Fibroblast of lung (primary cell): ENCODE measurements at regions not wholly inside any gene's neighbourhood (a gene's known extent, or its start where the extent isn't known, plus 50 kb on each side); places are given as distances from the start of the nearest gene placed in this dataset.
A peak's percentile ranks its signal among the peaks of the same experiment; 100 is the strongest.

Source experiments
- DNase-seq, 2 donors: peaks; one replicate each; pipeline versions ENCODE4 v3.0.0 to v3.0.0-alpha.2; 2010; ENCODE audit warnings: low read depth in 2 of 2
- H2AFZ ChIP-seq: 2 replicates; pipeline ENCODE4 v1.5.1; 2012; ENCODE audit warnings: low read length, control low read depth, inconsistent platforms
- H3K27ac ChIP-seq: 2 replicates; pipeline ENCODE4 v1.5.1; 2011; ENCODE audit warnings: low read length, control low read depth; ENCODE audit not compliant: insufficient read depth
- H3K27me3 ChIP-seq: 2 replicates; pipeline ENCODE4 v1.5.1; 2011; ENCODE audit warnings: mild to moderate bottlenecking, low read length; ENCODE audit not compliant: control insufficient read depth, insufficient read depth
- H3K36me3 ChIP-seq: 2 replicates; pipeline ENCODE4 v1.5.1; 2011; ENCODE audit warnings: low read length; ENCODE audit not compliant: control insufficient read depth, insufficient read depth
- H3K4me1 ChIP-seq: 2 replicates; pipeline ENCODE4 v1.5.1; 2011; ENCODE audit warnings: low read length; ENCODE audit not compliant: control insufficient read depth, insufficient read depth; ENCODE audit errors: extremely low read depth
- H3K4me2 ChIP-seq: 2 replicates; pipeline ENCODE4 v1.5.1; 2011; ENCODE audit warnings: low read length, control low read depth; ENCODE audit not compliant: insufficient read depth; ENCODE audit errors: extremely low read depth
- H3K4me3 ChIP-seq, 4 experiments: fragments of 200-600 bp in 1 of 4; sonication (generic) in 1 of 4; replicated peaks in 1 of 4; 2 replicates each; pipeline ENCODE4 v1.5.1; 2011 to 2016; ENCODE audit warnings: low read length in 4 of 4, low read depth in 3 of 4, mild to moderate bottlenecking in 3 of 4, control low read depth in 2 of 4, inconsistent platforms in 1 of 4, mixed read lengths in 1 of 4; ENCODE audit not compliant: insufficient read depth in 1 of 4; ENCODE audit errors: control extremely low read depth in 1 of 4
- H3K79me2 ChIP-seq: 2 replicates; pipeline ENCODE4 v1.5.1; 2012; ENCODE audit warnings: mild to moderate bottlenecking, low read length, inconsistent platforms; ENCODE audit not compliant: control insufficient read depth, insufficient read depth
- H3K9ac ChIP-seq: 2 replicates; pipeline ENCODE4 v1.5.1; 2011; ENCODE audit warnings: mild to moderate bottlenecking, low read length, control low read depth; ENCODE audit not compliant: insufficient read depth
- H3K9me3 ChIP-seq: 2 replicates; pipeline ENCODE4 v1.5.1; 2012; ENCODE audit warnings: low read depth, low read length; ENCODE audit not compliant: control insufficient read depth, insufficient read depth
- H4K20me1 ChIP-seq: 2 replicates; pipeline ENCODE4 v1.5.1; 2011; ENCODE audit warnings: low read length; ENCODE audit not compliant: control insufficient read depth, insufficient read depth; ENCODE audit errors: extremely low read depth
- EZH2 ChIP-seq: IDR thresholded peaks from 2 replicates; pipeline ENCODE4 v1.5.1; 2012; ENCODE audit warnings: low read length, control low read depth, mild to moderate bottlenecking; ENCODE audit errors: missing control alignments
- TF ChIP-seq, protein P1 (sequence below), 2 donors: IDR thresholded peaks in 1 of 2; conservative IDR thresholded peaks in 1 of 2; 1 replicate in 1 of 2; 2 replicates in 1 of 2; pipeline ENCODE4 v1.5.1; 2011 to 2012; ENCODE audit warnings: low read length in 2 of 2, control low read depth in 1 of 2, inconsistent platforms in 1 of 2, low read depth in 1 of 2, mild to moderate bottlenecking in 1 of 2

DNA sequence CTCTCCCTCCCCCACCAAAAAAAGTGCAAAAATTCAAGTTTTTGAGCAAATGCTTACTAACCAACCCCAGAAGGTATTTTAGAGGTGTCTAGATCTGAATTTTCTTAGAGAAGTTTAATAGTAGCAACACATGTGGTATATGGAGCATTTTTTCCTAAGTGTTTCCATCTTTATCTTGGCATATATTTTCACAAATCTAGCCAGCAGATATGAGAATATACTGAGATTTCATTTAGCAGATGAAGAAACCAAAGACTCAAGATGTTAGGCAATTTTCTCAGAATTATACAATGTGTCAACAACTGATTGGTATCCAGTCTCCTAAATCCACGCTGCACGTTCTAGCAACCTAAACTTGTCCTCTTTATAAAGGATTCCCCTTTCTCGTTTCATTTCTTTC is 245.5 kb upstream of the CXXC4 start:
- Histone ChIP-seq H3K4me2 (no peak overlapping the region), H3K4me1 (no peaks in the 10 kb centered on the region), H3K4me3 (no peak overlapping the region), H3K9me3 (no peaks in the 10 kb centered on the region), H3K27me3 (no peaks in the 10 kb centered on the region), H3K36me3 (no peaks in the 10 kb centered on the region), H3K79me2 (no peaks in the 10 kb centered on the region), H3K9ac (no peak overlapping the region), H2AFZ (no peak overlapping the region), H4K20me1 (no peaks in the 10 kb centered on the region), H3K27ac (no peak overlapping the region)
- TF ChIP-seq, protein P1, sequence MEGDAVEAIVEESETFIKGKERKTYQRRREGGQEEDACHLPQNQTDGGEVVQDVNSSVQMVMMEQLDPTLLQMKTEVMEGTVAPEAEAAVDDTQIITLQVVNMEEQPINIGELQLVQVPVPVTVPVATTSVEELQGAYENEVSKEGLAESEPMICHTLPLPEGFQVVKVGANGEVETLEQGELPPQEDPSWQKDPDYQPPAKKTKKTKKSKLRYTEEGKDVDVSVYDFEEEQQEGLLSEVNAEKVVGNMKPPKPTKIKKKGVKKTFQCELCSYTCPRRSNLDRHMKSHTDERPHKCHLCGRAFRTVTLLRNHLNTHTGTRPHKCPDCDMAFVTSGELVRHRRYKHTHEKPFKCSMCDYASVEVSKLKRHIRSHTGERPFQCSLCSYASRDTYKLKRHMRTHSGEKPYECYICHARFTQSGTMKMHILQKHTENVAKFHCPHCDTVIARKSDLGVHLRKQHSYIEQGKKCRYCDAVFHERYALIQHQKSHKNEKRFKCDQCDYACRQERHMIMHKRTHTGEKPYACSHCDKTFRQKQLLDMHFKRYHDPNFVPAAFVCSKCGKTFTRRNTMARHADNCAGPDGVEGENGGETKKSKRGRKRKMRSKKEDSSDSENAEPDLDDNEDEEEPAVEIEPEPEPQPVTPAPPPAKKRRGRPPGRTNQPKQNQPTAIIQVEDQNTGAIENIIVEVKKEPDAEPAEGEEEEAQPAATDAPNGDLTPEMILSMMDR (conservative IDR thresholded peaks at IDR 0.05 in 1 of 2, IDR thresholded peaks at IDR 0.05 in 1 of 2; ENCODE audit: low read depth in 1 of 2, low read length in 2 of 2): no peak
- no peak for TF ChIP-seq EZH2
- DNase-seq: no peak

DNA sequence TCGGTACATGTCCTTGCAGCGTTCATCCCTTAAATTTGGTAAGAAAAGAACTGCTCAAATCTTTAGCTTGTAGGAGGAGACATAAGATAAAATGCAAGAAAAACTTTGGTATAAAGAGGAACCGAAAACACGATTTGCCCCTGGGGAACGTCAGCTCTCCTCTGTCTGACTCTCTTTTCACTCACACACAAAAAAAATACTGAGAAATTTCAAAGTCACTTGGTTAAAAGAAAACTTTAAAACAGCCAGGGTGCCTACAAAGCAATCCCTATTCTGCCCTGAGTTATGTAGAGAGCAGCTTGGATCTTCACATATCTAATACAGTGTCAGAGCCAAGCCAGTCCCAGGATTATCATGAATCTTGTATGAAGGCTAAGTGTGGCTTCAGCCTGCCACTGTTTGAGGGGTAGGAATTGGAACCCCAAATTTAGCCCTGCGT is 248.5 kb upstream of the CXXC4 start:
- TF ChIP-seq, protein P1 (conservative IDR thresholded peaks at IDR 0.05 in 1 of 2, IDR thresholded peaks at IDR 0.05 in 1 of 2; ENCODE audit: low read depth in 1 of 2, low read length in 2 of 2): no peak
- no peak for TF ChIP-seq EZH2

GRCh38 chr4:104747635-104748034 is 252.9 kb upstream of the CXXC4 start:
- Histone ChIP-seq H3K4me1 (no peaks in the 10 kb centered on the region), H3K4me2 (no peak overlapping the region), H3K9ac (no peak overlapping the region), H3K4me3 (no peak overlapping the region), H4K20me1 (no peaks in the 10 kb centered on the region), H3K79me2 (no peaks in the 10 kb centered on the region), H3K36me3 (no peaks in the 10 kb centered on the region), H3K9me3 (no peaks in the 10 kb centered on the region), H3K27me3 (no peaks in the 10 kb centered on the region), H3K27ac (no peak overlapping the region), H2AFZ (no peak overlapping the region)
- TF ChIP-seq, protein P1 (conservative IDR thresholded peaks at IDR 0.05 in 1 of 2, IDR thresholded peaks at IDR 0.05 in 1 of 2; ENCODE audit: low read depth in 1 of 2, low read length in 2 of 2): no peak
- TF ChIP-seq EZH2: no peak
- peak; percentile 17 to 23 for DNase-seq

More for the DNA sequence above, 248.5 kb upstream of the CXXC4 start:
- no peak overlapping the region for H3K27ac ChIP-seq
- no peak overlapping the region for H3K4me2 ChIP-seq
- no peak overlapping the region for H3K9ac ChIP-seq
- H3K36me3 ChIP-seq: no peaks in the 10 kb centered on the region
- no peak overlapping the region for H3K4me3 ChIP-seq
- H3K27me3 ChIP-seq: no peaks in the 10 kb centered on the region
- H3K4me1 ChIP-seq: no peaks in the 10 kb centered on the region
- H3K79me2 ChIP-seq: no peaks in the 10 kb centered on the region
- H2AFZ ChIP-seq: no peak overlapping the region
- no peak for DNase-seq
- no peaks in the 10 kb centered on the region for H4K20me1 ChIP-seq
- no peaks in the 10 kb centered on the region for H3K9me3 ChIP-seq
